ENCODE measurements at regions not wholly inside any gene's neighbourhood (a gene's known extent, or its start where the extent isn't known, plus 50 kb on each side); places are given as distances from the start of the nearest gene placed in this dataset.
A peak's percentile ranks its signal among the peaks of the same experiment; 100 is the strongest.

DNA sequence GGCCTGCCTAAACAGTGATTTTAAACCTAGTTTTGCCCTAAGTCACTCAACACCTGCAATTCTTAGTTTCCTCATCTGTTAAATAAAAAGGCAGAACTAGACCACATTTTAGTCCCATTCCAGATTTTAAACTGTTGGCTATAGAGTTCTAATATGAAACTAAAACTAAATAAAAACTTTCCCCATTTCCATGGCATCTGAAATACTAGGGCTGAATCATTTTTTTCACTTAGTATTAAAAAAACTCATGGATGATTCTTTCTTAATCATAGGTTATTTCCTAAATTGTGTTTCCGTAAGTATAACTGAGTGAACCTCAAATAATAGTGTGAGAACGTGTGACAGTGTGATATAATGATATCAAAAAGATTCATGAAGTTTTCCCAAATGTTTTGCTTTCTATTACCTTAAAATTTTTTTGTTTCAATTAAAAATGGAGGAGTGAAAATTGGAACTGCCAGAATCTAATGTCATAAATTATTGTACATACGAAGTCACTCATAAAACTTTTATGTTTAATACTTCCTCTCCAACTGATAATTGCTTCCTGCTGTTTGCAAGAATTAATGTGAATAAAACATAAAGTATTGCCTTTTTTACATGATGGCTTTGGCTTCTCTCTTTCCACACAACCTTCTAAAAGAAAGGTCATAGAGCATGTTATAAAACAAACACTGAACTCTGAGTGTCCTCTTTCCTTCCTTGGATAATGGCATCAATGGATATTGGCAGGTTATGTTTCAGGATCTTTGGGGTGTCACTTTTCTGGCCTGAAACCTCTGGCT lies 315.1 kb upstream of the MME start:
- TF ChIP-seq, protein P1, sequence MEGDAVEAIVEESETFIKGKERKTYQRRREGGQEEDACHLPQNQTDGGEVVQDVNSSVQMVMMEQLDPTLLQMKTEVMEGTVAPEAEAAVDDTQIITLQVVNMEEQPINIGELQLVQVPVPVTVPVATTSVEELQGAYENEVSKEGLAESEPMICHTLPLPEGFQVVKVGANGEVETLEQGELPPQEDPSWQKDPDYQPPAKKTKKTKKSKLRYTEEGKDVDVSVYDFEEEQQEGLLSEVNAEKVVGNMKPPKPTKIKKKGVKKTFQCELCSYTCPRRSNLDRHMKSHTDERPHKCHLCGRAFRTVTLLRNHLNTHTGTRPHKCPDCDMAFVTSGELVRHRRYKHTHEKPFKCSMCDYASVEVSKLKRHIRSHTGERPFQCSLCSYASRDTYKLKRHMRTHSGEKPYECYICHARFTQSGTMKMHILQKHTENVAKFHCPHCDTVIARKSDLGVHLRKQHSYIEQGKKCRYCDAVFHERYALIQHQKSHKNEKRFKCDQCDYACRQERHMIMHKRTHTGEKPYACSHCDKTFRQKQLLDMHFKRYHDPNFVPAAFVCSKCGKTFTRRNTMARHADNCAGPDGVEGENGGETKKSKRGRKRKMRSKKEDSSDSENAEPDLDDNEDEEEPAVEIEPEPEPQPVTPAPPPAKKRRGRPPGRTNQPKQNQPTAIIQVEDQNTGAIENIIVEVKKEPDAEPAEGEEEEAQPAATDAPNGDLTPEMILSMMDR (conservative IDR thresholded peaks at IDR 0.05; ENCODE audit: low read depth, low read length), result no peak
- no peak for DNase-seq (ENCODE audit: low read depth)
- H3K4me3 ChIP-seq (ENCODE audit: low read length), result no peak overlapping the region

DNA sequence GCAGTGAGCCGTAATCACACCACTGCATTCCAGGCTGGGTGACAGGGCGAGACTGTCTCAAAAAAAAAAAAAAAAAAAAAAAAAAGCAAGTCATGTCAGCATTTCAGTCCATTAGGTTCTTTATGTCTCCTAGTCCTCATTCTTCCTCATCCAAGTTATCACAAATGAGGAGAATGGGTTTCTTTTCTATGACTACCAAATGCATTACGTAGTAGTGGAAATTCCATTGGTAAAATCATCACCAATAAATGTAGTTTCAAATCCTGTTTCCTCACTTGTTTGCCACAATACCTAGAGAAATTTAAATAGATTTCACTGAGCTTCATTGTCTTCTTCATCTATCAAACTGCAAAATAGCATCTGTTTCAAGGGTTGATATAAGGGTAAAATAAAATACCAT lies 317.6 kb upstream of the MME start:
- DNase-seq (ENCODE audit: low read depth), result no peak
- TF ChIP-seq, protein P1 (conservative IDR thresholded peaks at IDR 0.05; ENCODE audit: low read depth, low read length), result no peak
- H3K4me3 ChIP-seq (ENCODE audit: low read length), result no peak overlapping the region

DNA sequence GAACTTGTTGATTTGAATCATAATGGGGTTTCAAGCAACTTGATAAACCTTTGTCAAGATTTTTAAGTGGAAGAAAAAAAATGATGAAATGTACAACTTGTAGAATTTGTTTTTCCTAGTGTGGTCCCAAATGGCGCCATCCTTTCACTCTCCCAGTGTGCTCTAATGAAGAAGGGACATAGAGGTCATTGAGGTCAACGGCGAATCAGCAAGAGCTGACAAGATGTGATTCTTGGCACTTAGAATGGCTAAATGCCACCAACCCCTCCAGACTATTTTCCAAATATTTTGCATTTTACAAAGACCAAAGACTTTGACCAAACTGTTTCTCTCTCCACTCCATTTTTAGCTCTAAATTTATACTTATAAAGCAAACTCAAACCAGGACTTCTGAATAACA lies 320.2 kb upstream of the MME start:
- DNase-seq (ENCODE audit: low read depth), result no peak
- H3K4me3 ChIP-seq (ENCODE audit: low read length), result no peak overlapping the region
- TF ChIP-seq, protein P1 (conservative IDR thresholded peaks at IDR 0.05; ENCODE audit: low read depth, low read length), result no peak

DNA sequence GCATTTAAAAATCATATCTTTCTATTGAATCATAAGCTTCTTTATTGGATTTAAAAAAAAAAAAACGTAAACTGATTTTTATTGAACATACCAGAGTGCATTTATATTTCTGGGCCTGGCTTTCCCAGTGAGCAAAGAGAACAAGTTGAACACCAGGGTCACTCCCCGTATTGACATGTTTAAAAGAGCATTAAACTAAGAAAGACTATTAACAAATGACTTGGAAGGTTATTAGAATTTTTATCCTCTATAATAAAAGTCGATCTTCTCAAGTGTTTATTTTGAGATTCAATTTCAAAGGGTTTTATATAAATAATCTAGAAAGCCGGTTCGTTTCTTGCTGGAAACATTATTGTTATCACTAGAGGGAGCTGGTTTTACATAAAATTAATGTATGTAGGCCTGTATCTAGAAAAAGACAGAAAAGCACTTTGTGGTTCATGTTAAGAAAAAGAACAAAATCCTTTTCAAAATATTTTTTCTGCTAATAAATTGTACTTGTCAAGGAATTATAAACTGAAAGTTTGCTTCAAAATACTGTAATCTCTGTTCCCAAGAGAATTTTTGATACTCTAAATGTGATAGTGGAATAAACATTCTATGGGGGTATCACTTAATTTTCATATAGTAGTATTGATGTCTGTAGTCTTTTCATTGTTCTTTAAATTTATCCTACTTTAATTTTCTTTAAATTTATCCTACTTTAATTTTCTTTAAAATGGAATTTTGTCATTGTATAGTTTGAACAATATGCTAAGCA lies 321.8 kb upstream of the MME start:
- TF ChIP-seq, protein P1 (conservative IDR thresholded peaks at IDR 0.05; ENCODE audit: low read depth, low read length), result peak; percentile 43
- DNase-seq (ENCODE audit: low read depth), result no peak
- no peak overlapping the region for H3K4me3 ChIP-seq (ENCODE audit: low read length)

DNA sequence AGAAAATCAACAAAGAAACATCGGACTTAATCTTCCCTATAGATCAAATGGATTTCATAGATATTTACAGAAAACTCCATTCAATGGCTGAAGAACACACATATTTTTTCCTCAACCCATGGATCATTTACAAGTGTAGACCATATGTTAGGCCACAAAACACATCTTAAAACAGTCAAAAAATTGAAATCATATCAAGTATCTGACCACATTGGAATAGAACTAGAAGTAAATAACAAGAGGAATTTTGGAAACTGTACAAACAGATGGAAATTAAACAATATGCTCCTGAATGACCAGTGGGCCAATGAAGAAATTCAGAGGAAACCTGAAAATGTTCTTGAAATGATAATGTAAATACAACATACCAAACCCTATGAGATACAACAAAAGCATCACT lies 323.1 kb upstream of the GPR149 start:
- DNase-seq (ENCODE audit: low read depth), result no peak
- TF ChIP-seq, protein P1 (conservative IDR thresholded peaks at IDR 0.05; ENCODE audit: low read depth, low read length), result no peak
- no peak overlapping the region for H3K4me3 ChIP-seq (ENCODE audit: low read length)

DNA sequence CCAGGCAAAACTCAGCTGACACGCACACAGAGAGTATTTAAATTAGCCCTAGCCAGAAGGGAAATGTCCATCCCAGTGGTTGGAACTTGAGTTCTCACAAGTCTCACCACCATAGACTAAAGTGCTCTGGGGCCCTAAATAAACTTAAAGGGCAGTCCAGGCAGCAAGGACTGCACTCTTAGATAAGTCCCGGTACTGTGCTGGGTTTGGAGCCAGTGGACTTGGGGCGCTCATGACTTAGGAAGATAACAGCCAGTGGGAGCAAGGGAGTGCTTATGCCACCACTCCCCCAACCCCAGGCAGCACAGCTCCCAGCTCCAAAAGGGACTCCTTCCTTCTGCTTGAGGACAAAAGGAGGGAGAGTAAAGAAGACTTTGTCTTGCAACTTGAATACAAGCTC lies 319.5 kb upstream of the GPR149 start:
- no peak overlapping the region for H3K4me3 ChIP-seq (ENCODE audit: low read length)
- TF ChIP-seq, protein P1 (conservative IDR thresholded peaks at IDR 0.05; ENCODE audit: low read depth, low read length), result no peak
- DNase-seq (ENCODE audit: low read depth), result no peak

DNA sequence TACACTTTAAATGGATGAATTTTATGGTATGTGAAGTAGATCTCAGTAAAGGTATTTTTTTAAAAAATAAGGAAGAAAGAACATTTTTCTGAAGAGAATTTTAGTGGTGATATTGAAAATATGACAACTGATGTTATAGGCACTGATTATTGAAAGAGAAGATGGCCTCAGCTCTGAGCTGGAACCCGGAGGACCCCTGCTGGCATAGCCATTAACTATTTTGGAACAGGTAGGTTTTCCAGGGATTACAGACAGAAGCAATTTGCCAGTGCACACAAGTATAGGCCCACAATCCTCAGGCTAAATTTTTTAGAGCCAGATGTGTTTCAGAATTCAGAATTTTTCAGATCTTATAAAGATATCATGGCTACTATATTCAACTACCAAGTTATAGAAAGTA lies 315.9 kb upstream of the GPR149 start:
- no peak for DNase-seq (ENCODE audit: low read depth)
- TF ChIP-seq, protein P1 (conservative IDR thresholded peaks at IDR 0.05; ENCODE audit: low read depth, low read length), result peak; percentile 34
- H3K4me3 ChIP-seq (ENCODE audit: low read length), result no peak overlapping the region
